ENCODE measurements at regions not wholly inside any gene's neighbourhood (a gene's known extent, or its start where the extent isn't known, plus 50 kb on each side); places are given as distances from the start of the nearest gene placed in this dataset.

DNA sequence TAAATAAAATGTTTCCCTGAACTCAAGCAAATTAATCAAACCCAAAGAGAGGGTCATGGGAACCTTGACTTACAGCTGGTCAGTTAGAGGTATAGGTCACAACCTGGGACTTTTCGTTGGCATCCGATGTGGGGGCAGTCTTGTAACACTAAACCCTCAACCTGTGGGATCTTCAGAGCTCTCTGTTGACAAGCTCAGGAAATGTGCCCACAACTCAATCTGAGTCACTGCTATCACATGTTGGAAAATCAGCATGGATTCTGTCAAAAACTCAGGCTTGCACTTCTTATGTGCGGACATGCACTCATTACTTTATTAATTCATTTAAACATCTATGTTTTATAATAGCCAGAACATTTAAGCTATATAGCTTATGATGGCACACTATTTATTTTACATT, 424.6 kb upstream of the SORCS1 start:
- Histone ChIP-seq H3K27ac (no peak overlapping the region), H3K4me1 (no peaks in the 10 kb centered on the region), H3K4me3 (no peak overlapping the region), H3K36me3 (no peaks in the 10 kb centered on the region), H3K27me3 (no peaks in the 10 kb centered on the region), H3K9me3 (peaks cover 0 to 6% (median 3%) of the 10 kb centered on the region in 4 donors)
- DNase-seq (no peak), ATAC-seq (ENCODE audit: low FRiP score in 2 of 2) (no peak)
- WGBS, 2 donors: 89 to 94% methylated on average over 3 of the region's 3 CpGs
- no peak for TF ChIP-seq POLR2AphosphoS5 (IDR thresholded peaks at IDR 0.05)

DNA sequence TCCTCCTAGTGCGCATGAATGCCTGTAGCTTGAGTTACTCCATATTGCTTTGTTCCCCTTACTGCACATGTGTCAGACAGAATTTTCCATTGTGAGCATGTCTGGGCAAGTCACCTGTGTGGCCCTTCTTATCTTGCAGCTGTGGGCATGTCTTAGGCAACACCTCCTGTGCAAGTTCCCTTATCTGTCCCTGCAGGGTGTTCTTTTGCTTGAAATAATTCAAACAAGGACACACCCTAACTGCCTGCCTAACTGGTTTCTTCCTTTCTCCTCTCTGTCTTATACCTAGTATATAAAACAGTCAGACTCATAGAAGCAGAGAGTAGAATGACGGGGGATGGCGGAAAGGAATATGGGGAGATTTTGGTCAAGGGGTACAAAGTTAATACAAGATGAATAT, 421.1 kb upstream of the SORCS1 start:
- Histone ChIP-seq H3K27me3 (no peaks in the 10 kb centered on the region), H3K4me1 (no peaks in the 10 kb centered on the region), H3K4me3 (no peak overlapping the region), H3K36me3 (no peaks in the 10 kb centered on the region), H3K27ac (no peak overlapping the region), H3K9me3 (peaks cover 0 to 6% (median 3%) of the 10 kb centered on the region in 4 donors)
- 94 to 98% methylated on average over 3 of the region's 3 CpGs for WGBS, 2 donors
- TF ChIP-seq, protein P1, sequence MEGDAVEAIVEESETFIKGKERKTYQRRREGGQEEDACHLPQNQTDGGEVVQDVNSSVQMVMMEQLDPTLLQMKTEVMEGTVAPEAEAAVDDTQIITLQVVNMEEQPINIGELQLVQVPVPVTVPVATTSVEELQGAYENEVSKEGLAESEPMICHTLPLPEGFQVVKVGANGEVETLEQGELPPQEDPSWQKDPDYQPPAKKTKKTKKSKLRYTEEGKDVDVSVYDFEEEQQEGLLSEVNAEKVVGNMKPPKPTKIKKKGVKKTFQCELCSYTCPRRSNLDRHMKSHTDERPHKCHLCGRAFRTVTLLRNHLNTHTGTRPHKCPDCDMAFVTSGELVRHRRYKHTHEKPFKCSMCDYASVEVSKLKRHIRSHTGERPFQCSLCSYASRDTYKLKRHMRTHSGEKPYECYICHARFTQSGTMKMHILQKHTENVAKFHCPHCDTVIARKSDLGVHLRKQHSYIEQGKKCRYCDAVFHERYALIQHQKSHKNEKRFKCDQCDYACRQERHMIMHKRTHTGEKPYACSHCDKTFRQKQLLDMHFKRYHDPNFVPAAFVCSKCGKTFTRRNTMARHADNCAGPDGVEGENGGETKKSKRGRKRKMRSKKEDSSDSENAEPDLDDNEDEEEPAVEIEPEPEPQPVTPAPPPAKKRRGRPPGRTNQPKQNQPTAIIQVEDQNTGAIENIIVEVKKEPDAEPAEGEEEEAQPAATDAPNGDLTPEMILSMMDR (IDR thresholded peaks at IDR 0.05): no peak
- TF ChIP-seq EP300 (IDR thresholded peaks at IDR 0.05): no peak
- TF ChIP-seq POLR2A (IDR thresholded peaks at IDR 0.05): no peak
- no peak for TF ChIP-seq POLR2AphosphoS5 (IDR thresholded peaks at IDR 0.05)
- ATAC-seq (ENCODE audit: low FRiP score in 2 of 2): no peak
- DNase-seq: no peak

DNA sequence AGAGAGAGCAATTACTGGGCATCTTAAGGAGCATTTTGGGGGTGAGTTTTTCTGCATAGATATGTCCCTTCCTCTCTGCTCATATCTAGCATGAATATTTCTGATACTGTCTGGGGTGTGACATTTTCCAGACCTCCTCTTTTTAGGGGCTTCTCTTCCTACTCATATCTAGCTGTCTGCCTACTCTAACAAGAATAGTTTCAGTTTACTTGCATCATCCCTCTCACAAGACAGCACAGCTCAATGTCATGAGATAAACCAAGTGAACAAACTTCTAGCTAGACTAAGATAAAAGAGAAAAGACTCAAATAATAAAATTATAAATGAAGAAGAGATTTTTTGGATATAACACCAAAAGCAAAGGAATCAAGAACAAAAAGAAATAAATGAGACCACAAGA, 419.5 kb upstream of the SORCS1 start:
- ATAC-seq (ENCODE audit: low FRiP score in 2 of 2): no peak
- no peak for DNase-seq
- Histone ChIP-seq H3K4me1 (no peaks in the 10 kb centered on the region), H3K27me3 (no peaks in the 10 kb centered on the region), H3K9me3 (peaks cover 0 to 6% (median 3%) of the 10 kb centered on the region in 4 donors), H3K27ac (no peak overlapping the region), H3K36me3 (no peaks in the 10 kb centered on the region), H3K4me3 (no peak overlapping the region)
- TF ChIP-seq EP300 (IDR thresholded peaks at IDR 0.05) (no peak), POLR2A (IDR thresholded peaks at IDR 0.05) (no peak), POLR2AphosphoS5 (IDR thresholded peaks at IDR 0.05) (no peak)
- TF ChIP-seq, protein P1 (IDR thresholded peaks at IDR 0.05): no peak

DNA sequence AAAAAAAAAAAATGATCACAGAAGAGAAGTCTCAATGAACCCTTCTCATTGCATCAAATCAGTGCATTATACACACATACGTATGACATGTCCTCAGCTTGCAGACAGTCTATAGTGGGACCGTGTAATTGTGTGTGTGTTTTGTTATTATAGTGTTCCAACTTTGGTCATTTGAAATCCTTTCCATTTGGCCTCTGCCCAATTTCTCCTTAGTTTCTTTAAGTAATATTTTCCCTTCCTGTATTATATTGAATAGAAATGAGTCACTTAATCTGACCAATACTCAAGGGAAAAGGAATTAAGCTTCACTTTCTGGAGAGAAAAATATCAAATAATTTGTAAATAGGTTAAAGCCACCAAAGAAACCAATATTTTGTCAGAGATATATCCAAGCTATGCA, 415.5 kb upstream of the SORCS1 start:
- TF ChIP-seq POLR2AphosphoS5 (IDR thresholded peaks at IDR 0.05): no peak
- TF ChIP-seq, protein P1 (IDR thresholded peaks at IDR 0.05): no peak
- no peak for TF ChIP-seq EP300 (IDR thresholded peaks at IDR 0.05)
- TF ChIP-seq POLR2A (IDR thresholded peaks at IDR 0.05): no peak
- Histone ChIP-seq H3K27ac (no peak overlapping the region), H3K4me1 (no peaks in the 10 kb centered on the region), H3K9me3 (no peaks in the 10 kb centered on the region), H3K4me3 (no peak overlapping the region), H3K27me3 (no peaks in the 10 kb centered on the region), H3K36me3 (no peaks in the 10 kb centered on the region)
- no peak for ATAC-seq (ENCODE audit: low FRiP score in 2 of 2)
- WGBS, 2 donors: 75 to 79% methylated on average over 2 of the region's 2 CpGs
- no peak for DNase-seq

DNA sequence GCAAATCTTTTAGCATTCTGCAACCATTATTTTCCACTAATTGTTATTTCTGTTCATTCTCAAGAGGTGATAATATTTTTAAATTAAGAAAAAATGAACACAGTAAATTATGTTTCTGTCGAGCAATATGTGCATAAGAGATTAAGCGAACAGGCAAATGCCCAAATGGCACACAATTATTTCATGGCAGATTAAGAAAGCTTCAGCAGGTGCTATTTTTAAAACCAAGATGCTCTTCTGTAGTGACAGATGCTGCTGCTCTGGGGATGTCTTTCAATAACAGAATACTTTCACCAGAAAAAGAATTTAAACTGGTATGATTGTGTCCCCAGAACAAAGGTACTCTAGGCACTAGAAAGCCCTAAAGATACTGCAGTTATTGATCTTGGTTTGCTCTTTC, 412.7 kb upstream of the SORCS1 start:
- no peak for ATAC-seq (ENCODE audit: low FRiP score in 2 of 2)
- 36 to 67% methylated on average over 2 of the region's 2 CpGs for WGBS, 2 donors
- no peaks in the 10 kb centered on the region for H3K36me3 ChIP-seq
- H3K27ac ChIP-seq: no peak overlapping the region
- no peak for DNase-seq
- H3K4me1 ChIP-seq: no peaks in the 10 kb centered on the region
- H3K9me3 ChIP-seq: no peaks in the 10 kb centered on the region
- H3K4me3 ChIP-seq: no peak overlapping the region
- TF ChIP-seq POLR2A (IDR thresholded peaks at IDR 0.05) (no peak), EP300 (IDR thresholded peaks at IDR 0.05) (no peak), POLR2AphosphoS5 (IDR thresholded peaks at IDR 0.05) (no peak)
- TF ChIP-seq, protein P1 (IDR thresholded peaks at IDR 0.05): no peak
- H3K27me3 ChIP-seq: no peaks in the 10 kb centered on the region

Data from upper lobe of left lung (tissue), 6 donors.